Trophoblast cell (in vitro differentiated cells and primary cell): ENCODE measurements at regions not wholly inside any gene's neighbourhood (a gene's known extent, or its start where the extent isn't known, plus 50 kb on each side); places are given as distances from the start of the nearest gene placed in this dataset.
A peak's percentile ranks its signal among the peaks of the same experiment; 100 is the strongest.

Experiments used
- DNase-seq, 2 donors: peaks; one replicate each; pipeline ENCODE4 v3.0.0-alpha.2; 2016
- H2AFZ ChIP-seq: 2 replicates; pipeline ENCODE4 v1.6.1; 2013; ENCODE audit warnings: low read length, moderate library complexity, mild to moderate bottlenecking; ENCODE audit not compliant: insufficient read depth, poor library complexity
- H2AK5ac ChIP-seq: 2 replicates; pipeline ENCODE4 v1.6.1; 2013; ENCODE audit warnings: mild to moderate bottlenecking, low read length
- H2BK120ac ChIP-seq: 2 replicates; pipeline ENCODE4 v1.6.1; 2013; ENCODE audit warnings: low read length, mild to moderate bottlenecking, moderate library complexity; ENCODE audit not compliant: insufficient read depth, poor library complexity
- H2BK12ac ChIP-seq: 2 replicates; pipeline ENCODE4 v1.6.1; 2013; ENCODE audit warnings: mild to moderate bottlenecking, low read length, moderate library complexity
- H2BK5ac ChIP-seq: 2 replicates; pipeline ENCODE4 v1.6.1; 2013; ENCODE audit warnings: low read length, low read depth, moderate library complexity, mild to moderate bottlenecking; ENCODE audit not compliant: poor library complexity
- H3K14ac ChIP-seq: 2 replicates; pipeline ENCODE4 v1.6.1; 2013; ENCODE audit warnings: mild to moderate bottlenecking, low read length
- H3K18ac ChIP-seq: 2 replicates; pipeline ENCODE4 v1.6.1; 2013; ENCODE audit warnings: mild to moderate bottlenecking, low read length
- H3K23ac ChIP-seq: 2 replicates; pipeline ENCODE4 v1.6.1; 2013; ENCODE audit warnings: low read length
- H3K27ac ChIP-seq: 2 replicates; pipeline ENCODE4 v1.5.1; 2013; ENCODE audit warnings: low read depth, mild to moderate bottlenecking, inconsistent platforms, low read length, moderate library complexity
- H3K27me3 ChIP-seq: 2 replicates; pipeline ENCODE4 v1.6.1; 2013; ENCODE audit warnings: inconsistent platforms, mild to moderate bottlenecking, low read length, moderate library complexity; ENCODE audit not compliant: insufficient read depth
- H3K36me3 ChIP-seq, 2 experiments: 1 replicate in 1 of 2; 2 replicates in 1 of 2; pipeline ENCODE4 v1.6.1; 2013; ENCODE audit warnings: low read length in 2 of 2, mild to moderate bottlenecking in 2 of 2, moderate library complexity in 1 of 2; ENCODE audit not compliant: insufficient read depth in 2 of 2, control insufficient read depth in 1 of 2
- H3K4ac ChIP-seq: 2 replicates; pipeline ENCODE4 v1.6.1; 2013; ENCODE audit warnings: low read depth, mild to moderate bottlenecking, low read length, moderate library complexity
- H3K4me1 ChIP-seq, 2 experiments: 1 replicate in 1 of 2; 2 replicates in 1 of 2; pipeline ENCODE4 v1.6.1; 2013; ENCODE audit warnings: low read length in 2 of 2, mild to moderate bottlenecking in 2 of 2, moderate library complexity in 1 of 2; ENCODE audit not compliant: insufficient read depth in 2 of 2, control insufficient read depth in 1 of 2
- H3K4me2 ChIP-seq: 2 replicates; pipeline ENCODE4 v1.6.1; 2013; ENCODE audit warnings: inconsistent platforms, mild to moderate bottlenecking, low read length, moderate library complexity
- H3K4me3 ChIP-seq: 2 replicates; pipeline ENCODE4 v1.5.1; 2013; ENCODE audit warnings: mild to moderate bottlenecking, low read depth, low read length, inconsistent platforms
- H3K79me1 ChIP-seq: one replicate; pipeline ENCODE4 v1.6.1; 2013; ENCODE audit warnings: low read length
- H3K79me2 ChIP-seq: 2 replicates; pipeline ENCODE4 v1.6.1; 2013; ENCODE audit warnings: low read length, mild to moderate bottlenecking; ENCODE audit not compliant: control insufficient read depth, insufficient read depth, poor library complexity
- H3K9ac ChIP-seq: 2 replicates; pipeline ENCODE4 v1.6.1; 2013; ENCODE audit warnings: mild to moderate bottlenecking, low read length
- H3K9me3 ChIP-seq: 2 replicates; pipeline ENCODE4 v1.6.1; 2013; ENCODE audit warnings: low read depth, mild to moderate bottlenecking, control low read depth, inconsistent platforms, low read length; ENCODE audit not compliant: insufficient read depth
- H4K12ac ChIP-seq: 2 replicates; pipeline ENCODE4 v1.6.1; 2013; ENCODE audit warnings: low read depth, mild to moderate bottlenecking, low read length, moderate library complexity
- H4K8ac ChIP-seq: 2 replicates; pipeline ENCODE4 v1.6.1; 2013; ENCODE audit warnings: low read depth, mild to moderate bottlenecking, low read length, moderate library complexity
- H4K91ac ChIP-seq: one replicate; pipeline ENCODE4 v1.6.1; 2013; ENCODE audit warnings: low read depth, mild to moderate bottlenecking, low read length, moderate library complexity
- WGBS: extraction: QIAGEN DNeasy Blood & Tissue Kit; methylation state at CpG from one replicate; pipeline ENCODE4 v1.1.7; 2013; ENCODE audit warnings: missing lambda C conversion rate; ENCODE audit not compliant: insufficient read length, insufficient coverage; ENCODE audit errors: extremely low coverage; 5-methylcytosine and 5-hydroxymethylcytosine counted together

- Histone ChIP-seq H3K4me1 (peaks cover 3% of the 10 kb centered on the region in 2 experiments), H3K79me1 (peaks cover 2% of the 10 kb centered on the region), H2AK5ac (no peak overlapping the region), H3K9ac (no peak overlapping the region), H4K12ac (no peak overlapping the region), H3K9me3 (no peaks in the 10 kb centered on the region), H3K79me2 (peaks cover 2% of the 10 kb centered on the region), H4K91ac (no peak overlapping the region), H3K4me2 (no peak overlapping the region), H3K4me3 (no peak overlapping the region), H3K27ac (no peak overlapping the region), H3K14ac (no peak overlapping the region), H4K8ac (no peak overlapping the region), H3K18ac (no peak overlapping the region), H3K23ac (no peak overlapping the region), H2BK5ac (no peak overlapping the region), H2BK120ac (no peak overlapping the region), H3K4ac (no peak overlapping the region), H3K36me3 (no peaks in the 10 kb centered on the region), H2AFZ (no peak overlapping the region), H2BK12ac (no peak overlapping the region), H3K27me3 (no peaks in the 10 kb centered on the region)
- no peak for DNase-seq
- no CpG with 5 or more reads among the region's 1 CpG for WGBS
Observed at GRCh38 chr2:146852661-146853060, 992.2 kb upstream of the ACVR2A start.

- Histone ChIP-seq H4K12ac (no peak overlapping the region), H3K18ac (no peak overlapping the region), H3K4me2 (no peak overlapping the region), H4K8ac (no peak overlapping the region), H2BK5ac (no peak overlapping the region), H4K91ac (no peak overlapping the region), H3K79me2 (peaks cover 2% of the 10 kb centered on the region), H3K9me3 (no peaks in the 10 kb centered on the region), H3K23ac (no peak overlapping the region), H3K79me1 (peaks cover 2% of the 10 kb centered on the region), H2BK12ac (no peak overlapping the region), H3K4ac (no peak overlapping the region), H2AFZ (no peak overlapping the region), H3K14ac (no peak overlapping the region), H3K27ac (no peak overlapping the region), H2AK5ac (no peak overlapping the region), H3K36me3 (no peaks in the 10 kb centered on the region), H3K27me3 (no peaks in the 10 kb centered on the region), H3K9ac (no peak overlapping the region), H3K4me3 (no peak overlapping the region), H2BK120ac (no peak overlapping the region), H3K4me1 (peaks cover 3% of the 10 kb centered on the region in 2 experiments)
- no CpG with 5 or more reads among the region's 3 CpGs for WGBS
- peak in 1 of 2 donors; percentile 28 for DNase-seq
Observed at GRCh38 chr2:146850746-146851145, 994.1 kb upstream of the ACVR2A start.

- Histone ChIP-seq H3K4ac (no peak overlapping the region), H3K4me2 (no peak overlapping the region), H4K91ac (no peak overlapping the region), H4K12ac (no peak overlapping the region), H3K36me3 (no peaks in the 10 kb centered on the region), H3K23ac (no peak overlapping the region), H3K9me3 (no peaks in the 10 kb centered on the region), H2AFZ (no peak overlapping the region), H3K79me1 (no peaks in the 10 kb centered on the region), H3K9ac (no peak overlapping the region), H2BK120ac (no peak overlapping the region), H3K18ac (no peak overlapping the region), H3K14ac (no peak overlapping the region), H2BK12ac (no peak overlapping the region), H3K79me2 (no peaks in the 10 kb centered on the region), H3K4me3 (no peak overlapping the region), H2BK5ac (no peak overlapping the region), H3K27me3 (no peaks in the 10 kb centered on the region), H3K4me1 (no peaks in the 10 kb centered on the region), H2AK5ac (no peak overlapping the region), H3K27ac (no peak overlapping the region), H4K8ac (no peak overlapping the region)
- no peak for DNase-seq
Observed at GRCh38 chr2:146847846-146848245, 997.0 kb upstream of the ACVR2A start.

GRCh38 chr2:146844226-146844990, 1000.4 kb upstream of the ACVR2A start:
- H2BK12ac ChIP-seq = no peak overlapping the region
- no peaks in the 10 kb centered on the region for H3K36me3 ChIP-seq
- no peak overlapping the region for H3K4me2 ChIP-seq
- no peak overlapping the region for H3K18ac ChIP-seq
- H2BK120ac ChIP-seq = no peak overlapping the region
- H3K9ac ChIP-seq = no peak overlapping the region
- no peak overlapping the region for H4K8ac ChIP-seq
- H3K27ac ChIP-seq = no peak overlapping the region
- H2BK5ac ChIP-seq = no peak overlapping the region
- no peak overlapping the region for H4K91ac ChIP-seq
- WGBS = no CpG with 5 or more reads among the region's 6 CpGs
- no peaks in the 10 kb centered on the region for H3K9me3 ChIP-seq
- no peak overlapping the region for H4K12ac ChIP-seq
- H3K27me3 ChIP-seq = no peaks in the 10 kb centered on the region
- no peak overlapping the region for H2AFZ ChIP-seq
- H3K79me1 ChIP-seq = no peaks in the 10 kb centered on the region
- no peaks in the 10 kb centered on the region for H3K4me1 ChIP-seq
- no peak for DNase-seq
- no peak overlapping the region for H3K4me3 ChIP-seq
- no peak overlapping the region for H3K14ac ChIP-seq
- no peak overlapping the region for H3K23ac ChIP-seq
- H2AK5ac ChIP-seq = no peak overlapping the region
- no peaks in the 10 kb centered on the region for H3K79me2 ChIP-seq
- H3K4ac ChIP-seq = no peak overlapping the region
